GM21786 (cell line): ENCODE measurements at regions not wholly inside any gene's neighbourhood (a gene's known extent, or its start where the extent isn't known, plus 50 kb on each side); places are given as distances from the start of the nearest gene placed in this dataset.
"Not testable (repeated sequence)": the region's sequence is repeated elsewhere in the genome, so short reads cannot be mapped to it uniquely, and the experiment has no call there.

Experiments
- ATAC-seq: cut with Tn5 transposase; IDR thresholded peaks from one replicate; pipeline ENCODE4 v1.9.1; 2021; ENCODE audit not compliant: unreplicated experiment

DNA sequence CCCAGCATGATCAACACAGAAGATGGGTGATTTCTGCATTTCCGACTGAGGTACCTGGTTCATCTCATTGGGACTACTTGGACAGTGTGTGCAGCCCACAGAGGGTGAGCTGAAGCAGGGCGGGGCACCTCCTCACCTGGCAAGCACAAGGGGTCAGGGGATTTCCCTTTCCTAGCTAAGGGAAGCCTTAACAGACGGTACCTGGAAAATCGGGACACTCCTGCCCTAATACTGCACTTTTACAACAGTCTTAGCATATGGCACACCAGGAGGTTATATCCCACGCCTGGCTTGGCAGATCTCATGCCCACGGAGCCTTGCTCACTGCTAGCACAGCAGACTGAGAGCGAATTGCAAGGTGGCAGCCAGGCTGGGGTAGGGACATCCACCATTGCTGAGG, 92.9 kb upstream of the GRID2 start:
- no peak for ATAC-seq

DNA sequence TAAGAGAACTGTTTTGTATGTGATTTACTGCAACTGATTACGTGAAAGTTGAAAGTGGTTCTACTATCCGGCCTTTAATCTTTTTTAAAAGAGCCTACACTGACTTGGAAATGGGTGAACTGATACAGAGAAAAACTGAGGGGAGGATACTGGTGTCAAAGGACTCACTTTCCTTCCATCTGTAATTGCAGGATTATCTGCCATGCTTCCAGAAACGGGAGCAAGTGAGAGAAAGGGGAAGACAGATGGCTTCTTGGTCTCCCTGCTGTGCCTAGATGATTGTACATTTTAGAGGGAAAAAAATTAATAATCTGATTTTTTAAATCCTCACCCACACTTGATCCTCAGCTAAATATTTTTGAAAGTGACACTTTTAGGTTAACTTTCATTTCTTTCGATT, 88.3 kb upstream of the GRID2 start:
- no peak for ATAC-seq

DNA sequence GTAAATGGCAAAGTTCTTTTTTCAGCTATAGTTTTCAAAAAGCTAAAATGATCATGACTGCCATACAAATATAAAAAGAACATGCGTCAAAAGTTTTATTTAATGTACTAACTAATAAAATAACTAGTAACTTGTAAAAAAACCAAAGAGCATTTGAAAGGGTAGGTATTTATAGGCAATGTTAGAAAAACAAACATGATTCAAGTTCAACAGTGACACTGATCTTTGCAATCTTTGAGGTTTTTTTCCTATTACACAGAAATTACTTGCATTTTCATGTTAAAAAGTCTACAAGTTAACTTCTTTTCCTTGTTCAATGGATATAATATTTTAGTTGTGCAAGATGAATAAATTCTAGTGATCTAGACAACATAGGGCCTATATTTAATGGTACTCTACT, 72.3 kb upstream of the GRID2 start:
- no peak for ATAC-seq

GRCh38 chr4:92232566-92232965, 71.2 kb upstream of the GRID2 start:
- ATAC-seq: no peak

- no peak for ATAC-seq
Measured at GRCh38 chr4:92234393-92235176, 69.2 kb upstream of the GRID2 start.

- no peak for ATAC-seq
Measured at GRCh38 chr4:92235731-92236130, 68.0 kb upstream of the GRID2 start.

DNA sequence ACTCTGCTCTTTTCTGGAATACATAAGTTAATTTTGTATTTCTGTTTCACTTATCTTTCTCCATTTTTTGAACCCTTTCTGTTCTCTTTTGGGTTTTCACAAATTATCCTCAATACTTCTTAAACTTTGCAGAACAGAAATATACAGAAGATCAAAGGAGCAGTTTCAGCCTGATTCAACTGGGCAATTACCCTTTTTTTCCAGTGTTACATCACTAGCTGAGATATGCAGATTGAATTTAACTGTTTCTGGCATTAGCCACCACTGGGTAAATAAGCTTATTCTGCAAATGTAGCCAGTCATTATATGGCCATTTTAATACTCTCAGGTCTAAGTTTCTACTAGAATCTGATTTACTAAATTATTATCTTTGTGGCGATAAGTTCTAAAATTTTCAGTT, 66.9 kb upstream of the GRID2 start:
- ATAC-seq: no peak

DNA sequence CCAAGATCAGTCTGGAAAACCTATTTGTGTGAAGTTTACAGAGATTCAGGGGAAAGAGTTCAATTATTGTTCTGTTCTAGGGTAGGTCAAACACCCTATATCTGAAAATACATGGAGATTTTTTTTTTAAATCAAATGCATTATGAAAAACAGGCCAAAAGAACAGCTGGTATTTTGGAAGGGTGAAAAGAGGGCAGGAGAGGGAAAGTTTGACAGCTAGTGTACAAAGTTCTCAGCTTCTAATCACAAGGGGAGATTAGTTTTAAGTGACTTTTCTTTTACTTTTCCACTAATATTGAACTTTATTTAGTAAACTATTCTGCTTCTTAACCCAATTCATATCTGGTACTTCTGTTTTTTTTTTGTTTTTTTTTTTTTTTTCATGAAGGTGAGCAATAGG, 66.2 kb upstream of the GRID2 start:
- no peak for ATAC-seq

- ATAC-seq: no peak
Measured at GRCh38 chr4:92241094-92241493, 62.7 kb upstream of the GRID2 start.

DNA sequence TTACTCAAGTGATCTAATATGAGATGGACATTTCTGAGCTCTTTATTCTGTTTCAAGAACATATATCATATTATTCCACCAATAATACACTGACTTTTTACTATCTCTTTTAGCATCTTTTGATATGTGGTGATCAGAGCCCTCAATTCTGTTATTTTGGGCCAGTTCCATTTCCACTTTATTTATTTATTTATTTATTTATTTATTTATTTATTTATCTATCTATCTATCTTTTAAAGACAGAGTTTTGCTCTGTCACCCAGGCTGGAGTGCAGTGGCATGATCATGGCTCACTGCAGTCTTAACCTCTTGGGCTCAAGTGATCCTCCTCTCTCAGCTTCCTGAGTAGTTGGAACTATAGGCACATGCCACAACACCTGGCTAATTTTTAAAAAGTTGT, 57.4 kb upstream of the GRID2 start:
- ATAC-seq: no peak

DNA sequence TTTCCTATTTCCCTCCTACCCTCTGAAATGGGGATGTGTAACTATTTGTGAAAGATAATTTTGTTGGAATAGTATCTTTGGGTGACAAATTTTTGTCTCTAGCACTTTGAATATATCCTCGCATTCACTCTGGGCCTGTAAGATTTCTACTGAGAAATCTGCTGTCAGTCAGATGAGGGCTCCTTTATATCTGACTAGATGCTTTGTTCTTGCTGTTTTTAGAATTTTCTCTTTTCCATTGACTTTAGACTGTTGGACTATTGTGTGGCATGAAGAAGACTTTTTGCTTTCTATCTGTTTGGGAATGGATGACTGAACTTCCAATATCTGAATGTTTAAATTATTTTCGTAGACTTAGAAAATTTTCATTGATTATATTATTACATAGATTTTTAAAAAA, 54.2 kb upstream of the GRID2 start:
- ATAC-seq: no peak

DNA sequence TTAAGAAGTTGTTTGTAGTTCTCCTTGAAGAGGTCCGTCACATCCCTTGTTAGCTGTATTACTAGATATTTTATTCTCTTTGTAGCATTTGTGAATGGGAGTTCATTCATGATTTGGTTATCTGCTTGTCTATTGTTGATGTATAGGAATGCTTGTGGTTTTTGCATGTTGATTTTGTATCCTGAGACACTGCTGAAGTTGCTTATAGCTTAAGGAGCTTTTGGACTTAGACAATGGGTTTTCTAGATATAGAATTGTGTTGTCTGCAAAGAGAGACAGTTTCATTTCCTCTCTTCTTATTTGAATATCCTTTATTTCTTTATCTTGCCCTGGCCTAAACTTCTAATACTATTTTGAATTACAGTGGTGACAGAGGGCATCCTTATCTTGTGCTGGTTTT, 52.1 kb upstream of the GRID2 start:
- ATAC-seq: no peak

DNA sequence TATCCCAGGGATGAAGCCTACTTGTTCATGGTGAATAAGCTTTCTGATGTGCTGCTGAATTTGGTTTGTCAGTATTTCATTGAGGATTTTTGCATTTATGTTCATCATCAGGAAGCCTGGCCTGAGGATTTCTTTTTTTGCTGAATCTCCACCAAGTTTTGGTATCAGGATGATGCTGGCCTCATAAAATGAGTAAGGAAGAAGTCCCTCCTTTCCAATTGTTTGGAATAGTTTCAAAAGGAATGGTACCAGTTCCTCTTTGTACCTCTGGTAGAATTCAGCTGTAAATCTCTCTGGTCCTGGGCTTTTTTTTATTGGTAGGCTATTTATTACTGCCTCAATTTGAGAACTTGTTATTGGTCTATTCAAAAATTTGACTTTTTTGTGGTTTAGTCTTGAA, 51.4 kb upstream of the GRID2 start:
- not testable (repeated sequence) for ATAC-seq

- ATAC-seq: no peak
Measured at GRCh38 chr4:92252846-92253245, 50.9 kb upstream of the GRID2 start.

GRCh38 chr4:92253550-92253949, 50.2 kb upstream of the GRID2 start:
- no peak for ATAC-seq
